Skeletal muscle satellite cell (primary cell): ENCODE measurements at regions not wholly inside any gene's neighbourhood (a gene's known extent, or its start where the extent isn't known, plus 50 kb on each side); places are given as distances from the start of the nearest gene placed in this dataset.
"Not testable (repeated sequence)": the region's sequence is repeated elsewhere in the genome, so short reads cannot be mapped to it uniquely, and the experiment has no call there.

Experiments
- H3K27me3 ChIP-seq: 2 replicates; pipeline ENCODE4 v1.7.0; 2013; ENCODE audit warnings: low read length; ENCODE audit not compliant: control insufficient read depth, insufficient read depth
- H3K36me3 ChIP-seq: 2 replicates; pipeline ENCODE4 v1.7.0; 2013; ENCODE audit warnings: mild to moderate bottlenecking, control low read depth, low read length; ENCODE audit not compliant: insufficient read depth
- H3K4me1 ChIP-seq: 2 replicates; pipeline ENCODE4 v1.7.0; 2013; ENCODE audit warnings: low read length; ENCODE audit not compliant: control insufficient read depth, insufficient read depth
- H3K4me2 ChIP-seq: 2 replicates; pipeline ENCODE4 v1.7.0; 2013; ENCODE audit warnings: mild to moderate bottlenecking, low read length
- H3K4me3 ChIP-seq: 2 replicates; pipeline ENCODE4 v1.7.0; 2013; ENCODE audit warnings: low read length
- H3K9ac ChIP-seq: 2 replicates; pipeline ENCODE4 v1.7.0; 2013; ENCODE audit warnings: mild to moderate bottlenecking, low read depth, low read length, moderate library complexity
- H3K9me3 ChIP-seq: replicated peaks from 2 replicates; pipeline ENCODE4 v1.7.0; 2013; ENCODE audit warnings: mild to moderate bottlenecking, control low read depth, low read length

- H3K4me3 ChIP-seq, H3K4me2 ChIP-seq, H3K36me3 ChIP-seq, H3K9ac ChIP-seq, H3K9me3 ChIP-seq, H3K27me3 ChIP-seq: not testable (repeated sequence)
- peaks cover 37% of the 10 kb centered on the region for H3K4me1 ChIP-seq
These were observed 225.6 kb upstream of the DUSP10 start for GRCh38 chr1:221967538-221967937.

- not testable (repeated sequence) for H3K36me3 ChIP-seq, H3K4me2 ChIP-seq, H3K9me3 ChIP-seq, H3K27me3 ChIP-seq, H3K4me3 ChIP-seq, H3K9ac ChIP-seq
- H3K4me1 ChIP-seq, result peaks cover 43% of the 10 kb centered on the region
These were observed 225.0 kb upstream of the DUSP10 start for GRCh38 chr1:221966888-221967287.

- not testable (repeated sequence) for H3K27me3 ChIP-seq, H3K4me2 ChIP-seq, H3K36me3 ChIP-seq, H3K4me3 ChIP-seq, H3K9me3 ChIP-seq, H3K9ac ChIP-seq
- H3K4me1 ChIP-seq, result peaks cover 53% of the 10 kb centered on the region
These were observed 224.0 kb upstream of the DUSP10 start for GRCh38 chr1:221965891-221966290.

GRCh38 chr1:221965252-221965651 is 223.4 kb upstream of the DUSP10 start:
- Histone ChIP-seq H3K4me1 (peaks cover 57% of the 10 kb centered on the region), H3K27me3 (no peaks in the 10 kb centered on the region), H3K9me3 (no peaks in the 10 kb centered on the region), H3K9ac (no peak overlapping the region), H3K4me3 (no peak overlapping the region), H3K36me3 (no peaks in the 10 kb centered on the region), H3K4me2 (no peak overlapping the region)

- H3K27me3 ChIP-seq, result no peaks in the 10 kb centered on the region
- H3K4me1 ChIP-seq, result peaks cover 49% of the 10 kb centered on the region
- H3K36me3 ChIP-seq, result no peaks in the 10 kb centered on the region
- no peak overlapping the region for H3K4me3 ChIP-seq
- peak overlapping the region; percentile 42 for H3K9ac ChIP-seq
- H3K9me3 ChIP-seq, result no peaks in the 10 kb centered on the region
- H3K4me2 ChIP-seq, result no peak overlapping the region
These were observed 221.9 kb upstream of the DUSP10 start for GRCh38 chr1:221963742-221964141.

- Histone ChIP-seq H3K9me3 (no peaks in the 10 kb centered on the region), H3K27me3 (no peaks in the 10 kb centered on the region), H3K9ac (peak overlapping the region; percentile 62), H3K4me2 (peak overlapping the region; percentile 36), H3K4me3 (no peak overlapping the region), H3K4me1 (peaks cover 54% of the 10 kb centered on the region), H3K36me3 (no peaks in the 10 kb centered on the region)
These were observed 220.5 kb upstream of the DUSP10 start for GRCh38 chr1:221962385-221962784.

GRCh38 chr1:221961532-221962292 is 219.8 kb upstream of the DUSP10 start:
- Histone ChIP-seq H3K36me3 (no peaks in the 10 kb centered on the region), H3K9me3 (no peaks in the 10 kb centered on the region), H3K4me2 (peak overlapping the region; percentile 36), H3K4me3 (no peak overlapping the region), H3K9ac (peak overlapping the region; percentile 62), H3K4me1 (peaks cover 54% of the 10 kb centered on the region), H3K27me3 (no peaks in the 10 kb centered on the region)

GRCh38 chr1:221958161-221958562 is 216.3 kb upstream of the DUSP10 start:
- not testable (repeated sequence) for H3K4me2 ChIP-seq, H3K36me3 ChIP-seq, H3K9me3 ChIP-seq, H3K4me3 ChIP-seq, H3K27me3 ChIP-seq
- Histone ChIP-seq H3K9ac (peak overlapping the region; percentile 33), H3K4me1 (peaks cover 31% of the 10 kb centered on the region)

GRCh38 chr1:221957350-221957749 is 215.5 kb upstream of the DUSP10 start:
- not testable (repeated sequence) for H3K36me3 ChIP-seq, H3K4me3 ChIP-seq, H3K4me2 ChIP-seq, H3K9me3 ChIP-seq, H3K9ac ChIP-seq, H3K27me3 ChIP-seq
- peaks cover 23% of the 10 kb centered on the region for H3K4me1 ChIP-seq

GRCh38 chr1:221949996-221950395 is 208.1 kb upstream of the DUSP10 start:
- Histone ChIP-seq H3K4me3 (no peak overlapping the region), H3K36me3 (no peaks in the 10 kb centered on the region), H3K27me3 (no peaks in the 10 kb centered on the region), H3K9ac (no peak overlapping the region), H3K4me1 (peaks cover 3% of the 10 kb centered on the region), H3K9me3 (no peaks in the 10 kb centered on the region), H3K4me2 (no peak overlapping the region)

- Histone ChIP-seq H3K4me1 (peaks cover 3% of the 10 kb centered on the region), H3K9ac (no peak overlapping the region), H3K4me2 (no peak overlapping the region), H3K27me3 (no peaks in the 10 kb centered on the region), H3K9me3 (no peaks in the 10 kb centered on the region), H3K36me3 (no peaks in the 10 kb centered on the region), H3K4me3 (no peak overlapping the region)
These were observed 206.6 kb upstream of the DUSP10 start for GRCh38 chr1:221948459-221948858.

GRCh38 chr1:221947731-221948130 is 205.8 kb upstream of the DUSP10 start:
- Histone ChIP-seq H3K4me3 (no peak overlapping the region), H3K27me3 (no peaks in the 10 kb centered on the region), H3K9me3 (no peaks in the 10 kb centered on the region), H3K4me2 (no peak overlapping the region), H3K36me3 (no peaks in the 10 kb centered on the region), H3K4me1 (peaks cover 3% of the 10 kb centered on the region), H3K9ac (no peak overlapping the region)
